GM12864 (cell line): ENCODE measurements at regions not wholly inside any gene's neighbourhood (a gene's known extent, or its start where the extent isn't known, plus 50 kb on each side); places are given as distances from the start of the nearest gene placed in this dataset.

Source experiments
- DNase-seq: peaks from one replicate; pipeline ENCODE4 v3.0.0-alpha.2; 2011; ENCODE audit warnings: low read depth
- H3K4me3 ChIP-seq: 2 replicates; pipeline ENCODE4 v1.5.1; 2011; ENCODE audit warnings: mild to moderate bottlenecking, low read depth, low read length, control low read depth
- CTCF ChIP-seq: IDR thresholded peaks from 2 replicates; pipeline ENCODE4 v1.5.1; 2011; ENCODE audit warnings: low read depth, mild to moderate bottlenecking, moderate library complexity, low read length, control low read depth, inconsistent platforms; ENCODE audit errors: missing control alignments

- H3K4me3 ChIP-seq: no peak overlapping the region
- TF ChIP-seq CTCF: no peak
- no peak for DNase-seq
These were observed 799.5 kb upstream of the LRRN3 start for GRCh38 chr7:110291430-110291829.

GRCh38 chr7:110296321-110296720 is 794.6 kb upstream of the LRRN3 start:
- no peak overlapping the region for H3K4me3 ChIP-seq
- TF ChIP-seq CTCF: no peak
- DNase-seq: no peak

GRCh38 chr7:110307776-110308175 is 783.2 kb upstream of the LRRN3 start:
- DNase-seq: no peak
- no peak overlapping the region for H3K4me3 ChIP-seq
- TF ChIP-seq CTCF: no peak

GRCh38 chr7:110308791-110309190 is 782.1 kb upstream of the LRRN3 start:
- no peak for TF ChIP-seq CTCF
- H3K4me3 ChIP-seq: no peak overlapping the region
- no peak for DNase-seq

- H3K4me3 ChIP-seq: no peak overlapping the region
- no peak for DNase-seq
- no peak for TF ChIP-seq CTCF
These were observed 781.0 kb upstream of the LRRN3 start for GRCh38 chr7:110309941-110310340.

- H3K4me3 ChIP-seq: no peak overlapping the region
These were observed 779.4 kb upstream of the LRRN3 start for GRCh38 chr7:110311556-110311955.

More at GRCh38 chr7:110311556-110311955, 779.4 kb upstream of the LRRN3 start:
- no peak for TF ChIP-seq CTCF
- no peak for DNase-seq
